Smooth muscle cell (in vitro differentiated cells): ENCODE measurements at regions not wholly inside any gene's neighbourhood (a gene's known extent, or its start where the extent isn't known, plus 50 kb on each side); places are given as distances from the start of the nearest gene placed in this dataset.
"Not testable (repeated sequence)": the region's sequence is repeated elsewhere in the genome, so short reads cannot be mapped to it uniquely, and the experiment has no call there.

ENCODE experiments used
- DNase-seq: peaks from one replicate; lab custom pipeline; 2025; ENCODE audit not compliant: unreplicated experiment; lab: John Stamatoyannopoulos, UW
- H2AFZ ChIP-seq: fragments of 200-600 bp; sonication (generic); 2 replicates; pipeline ENCODE4 v1.6.0; 2016; ENCODE audit warnings: antibody characterized with exemption, low read depth, mild to moderate bottlenecking
- H3F3A ChIP-seq: fragments of 200-600 bp; sonication (generic); 2 replicates; pipeline ENCODE4 v1.6.0; 2017; ENCODE audit warnings: antibody characterized with exemption, low read depth
- H3K27ac ChIP-seq: fragments of 200-600 bp; sonication (generic); 2 replicates; pipeline ENCODE4 v1.5.1; 2016; ENCODE audit warnings: low read depth, mild to moderate bottlenecking
- H3K27me3 ChIP-seq: fragments of 200-600 bp; sonication (generic); 2 replicates; pipeline ENCODE4 v1.6.1; 2016; ENCODE audit warnings: low read depth, mild to moderate bottlenecking
- H3K36me3 ChIP-seq: fragments of 200-600 bp; sonication (generic); 2 replicates; pipeline ENCODE4 v1.5.1; 2016; ENCODE audit warnings: low read depth
- H3K4me1 ChIP-seq: fragments of 200-600 bp; sonication (generic); 2 replicates; pipeline ENCODE4 v1.5.1; 2016; ENCODE audit warnings: low read depth
- H3K4me2 ChIP-seq: fragments of 200-600 bp; sonication (generic); 2 replicates; pipeline ENCODE4 v1.6.0; 2016; ENCODE audit warnings: mild to moderate bottlenecking
- H3K4me3 ChIP-seq: fragments of 200-600 bp; sonication (generic); 2 replicates; pipeline ENCODE4 v1.5.1; 2016; ENCODE audit warnings: mild to moderate bottlenecking
- H3K79me2 ChIP-seq: fragments of 200-600 bp; sonication (generic); 2 replicates; pipeline ENCODE4 v1.6.0; 2016; ENCODE audit warnings: low read depth, mild to moderate bottlenecking
- H3K9ac ChIP-seq: fragments of 200-600 bp; sonication (generic); 2 replicates; pipeline ENCODE4 v1.6.0; 2016; ENCODE audit warnings: low read depth
- H3K9me3 ChIP-seq: fragments of 200-600 bp; sonication (generic); replicated peaks from 2 replicates; pipeline ENCODE4 v1.5.1; 2016; ENCODE audit warnings: low read depth
- H4K20me1 ChIP-seq: fragments of 200-600 bp; sonication (generic); 2 replicates; pipeline ENCODE4 v1.6.0; 2016; ENCODE audit warnings: low read depth
- WGBS: methylation state at CpG from one replicate; pipeline ENCODE4 v1.1.7; 2016; ENCODE audit warnings: low lambda C conversion rate; 5-methylcytosine and 5-hydroxymethylcytosine counted together

- H3K9me3 ChIP-seq, H3K9ac ChIP-seq, DNase-seq, H3F3A ChIP-seq, H3K27me3 ChIP-seq, H4K20me1 ChIP-seq, H3K36me3 ChIP-seq, H3K79me2 ChIP-seq, H3K27ac ChIP-seq: not testable (repeated sequence)
- peak overlapping the region; percentile 66 for H2AFZ ChIP-seq
- H3K4me3 ChIP-seq = peak overlapping the region; percentile 10
- H3K4me2 ChIP-seq = peak overlapping the region; percentile 28
- H3K4me1 ChIP-seq = peaks cover 27% of the 10 kb centered on the region
- 61% methylated on average over 1 of the region's 1 CpG for WGBS
Measured at GRCh38 chr1:83455753-83456152, 543.2 kb downstream of the TTLL7 start.

- not testable (repeated sequence) for H3K27me3 ChIP-seq, H3K4me1 ChIP-seq, H3K27ac ChIP-seq, H3K4me2 ChIP-seq, H3K9ac ChIP-seq, H3K4me3 ChIP-seq, DNase-seq, H3K36me3 ChIP-seq, H3F3A ChIP-seq, H3K9me3 ChIP-seq, H3K79me2 ChIP-seq, H2AFZ ChIP-seq, H4K20me1 ChIP-seq
- 78% methylated on average over 3 of the region's 3 CpGs for whole genome bisulfite sequencing
Measured at GRCh38 chr1:83445873-83446272, 553.1 kb downstream of the TTLL7 start.

GRCh38 chr1:83442412-83442811 is 556.5 kb downstream of the TTLL7 start:
- H2AFZ ChIP-seq, H3K9ac ChIP-seq, H3K4me1 ChIP-seq, H3K27ac ChIP-seq, H3K4me2 ChIP-seq, H3K36me3 ChIP-seq, H3K79me2 ChIP-seq, H3F3A ChIP-seq, DNase-seq, H3K4me3 ChIP-seq, H4K20me1 ChIP-seq, H3K9me3 ChIP-seq, H3K27me3 ChIP-seq: not testable (repeated sequence)
- WGBS = 78% methylated on average over 2 of the region's 3 CpGs

GRCh38 chr1:83440586-83440985 is 558.3 kb downstream of the TTLL7 start:
- 25% methylated on average over 3 of the region's 3 CpGs for WGBS
- not testable (repeated sequence) for H2AFZ ChIP-seq, H4K20me1 ChIP-seq, H3K9me3 ChIP-seq, H3K27me3 ChIP-seq, H3K4me2 ChIP-seq, H3K36me3 ChIP-seq, DNase-seq, H3F3A ChIP-seq, H3K4me1 ChIP-seq, H3K79me2 ChIP-seq, H3K27ac ChIP-seq, H3K4me3 ChIP-seq, H3K9ac ChIP-seq

GRCh38 chr1:83440021-83440420 is 558.9 kb downstream of the TTLL7 start:
- not testable (repeated sequence) for H3K4me3 ChIP-seq, H3K4me1 ChIP-seq, H3K27me3 ChIP-seq, H3K9ac ChIP-seq, H3K4me2 ChIP-seq, H3K27ac ChIP-seq, H4K20me1 ChIP-seq, DNase-seq, H2AFZ ChIP-seq, H3F3A ChIP-seq, H3K9me3 ChIP-seq, H3K79me2 ChIP-seq, H3K36me3 ChIP-seq
- 79% methylated on average over 1 of the region's 1 CpG for WGBS

- not testable (repeated sequence) for H4K20me1 ChIP-seq, DNase-seq, H3K36me3 ChIP-seq, H3K79me2 ChIP-seq, H2AFZ ChIP-seq, H3K27ac ChIP-seq, H3F3A ChIP-seq, H3K27me3 ChIP-seq, H3K4me2 ChIP-seq, H3K4me1 ChIP-seq, H3K9ac ChIP-seq, H3K4me3 ChIP-seq, H3K9me3 ChIP-seq
- 87% methylated on average over 1 of the region's 1 CpG for WGBS
Measured at GRCh38 chr1:83438316-83438715, 560.6 kb downstream of the TTLL7 start.

GRCh38 chr1:83435336-83435735 is 563.6 kb downstream of the TTLL7 start:
- not testable (repeated sequence) for H3K4me3 ChIP-seq, H3K9ac ChIP-seq

GRCh38 chr1:83427566-83427965 is 571.4 kb downstream of the TTLL7 start:
- not testable (repeated sequence) for H3K79me2 ChIP-seq, H3K4me3 ChIP-seq, H3F3A ChIP-seq, H3K9ac ChIP-seq, H3K27me3 ChIP-seq, H3K4me1 ChIP-seq, H3K9me3 ChIP-seq, H3K36me3 ChIP-seq, H4K20me1 ChIP-seq, DNase-seq
- peak overlapping the region; percentile 57 for H3K27ac ChIP-seq
- peak overlapping the region; percentile 56 for H2AFZ ChIP-seq
- 9% methylated on average over 2 of the region's 2 CpGs for WGBS
- H3K4me2 ChIP-seq = peak overlapping the region; percentile 76

More at GRCh38 chr1:83435336-83435735, 563.6 kb downstream of the TTLL7 start:
- H3K27me3 ChIP-seq, H3K36me3 ChIP-seq, H3K4me2 ChIP-seq, H3K79me2 ChIP-seq, DNase-seq, H4K20me1 ChIP-seq, H3F3A ChIP-seq, H2AFZ ChIP-seq, H3K27ac ChIP-seq, H3K4me1 ChIP-seq, H3K9me3 ChIP-seq: not testable (repeated sequence)
- WGBS = 98% methylated on average over 2 of the region's 2 CpGs

- not testable (repeated sequence) for H3K9me3 ChIP-seq, H3K27ac ChIP-seq, H3K79me2 ChIP-seq, H3F3A ChIP-seq, H3K27me3 ChIP-seq, H3K36me3 ChIP-seq, H3K4me2 ChIP-seq, DNase-seq, H4K20me1 ChIP-seq, H3K4me1 ChIP-seq, H3K9ac ChIP-seq, H2AFZ ChIP-seq, H3K4me3 ChIP-seq
- WGBS = 98% methylated on average over 6 of the region's 6 CpGs
Measured at GRCh38 chr1:83423382-83423781, 575.5 kb downstream of the TTLL7 start.
